ENCODE measurements at regions not wholly inside any gene's neighbourhood (a gene's known extent, or its start where the extent isn't known, plus 50 kb on each side); places are given as distances from the start of the nearest gene placed in this dataset.

DNA sequence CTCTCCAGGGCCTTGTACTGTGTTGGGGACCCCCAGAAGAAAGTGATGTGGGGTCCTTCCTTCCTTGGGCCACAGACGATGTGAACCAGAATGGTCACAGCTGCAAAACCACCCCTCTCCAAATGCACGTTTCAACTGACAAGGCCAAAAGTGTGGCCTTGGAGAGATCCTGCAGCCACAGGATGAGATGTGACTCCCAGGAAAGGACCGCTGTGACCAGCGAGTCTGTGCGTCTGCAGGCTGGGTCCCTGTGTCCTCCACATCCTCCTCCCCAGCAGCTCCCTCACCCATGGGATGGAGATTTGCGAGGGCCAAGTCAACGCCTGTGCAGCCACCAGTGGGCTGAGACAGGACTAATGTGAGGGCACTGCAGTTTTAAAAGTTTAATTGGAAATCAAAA, 247.0 kb downstream of the ERMARD start (continued):
- no peak for TF ChIP-seq ZNF462 (CRISPR knock-in tag; IDR thresholded peaks at IDR 0.05)

GRCh38 chr6:169997930-169998218, 246.5 kb downstream of the ERMARD start:
- no peak overlapping the region for H3K4me2 ChIP-seq
- no peaks in the 10 kb centered on the region for H4K20me1 ChIP-seq (replicated peaks; ENCODE audit: insufficient read depth)
- Mint-ChIP-seq H3K4me3 (no peak overlapping the region), H3K27ac (no peak overlapping the region), H3K4me1 (0 out of 3 replicates have a peak, but pooled peaks cover 8% of the 10 kb centered on the region), H3K36me3 (ENCODE audit: low read depth) (peaks cover 24% of the 10 kb centered on the region), H3K9me3 (peaks cover 33% of the 10 kb centered on the region), H3K27me3 (ENCODE audit: insufficient read depth, low read depth, poor library complexity) (peaks cover 3% of the 10 kb centered on the region)
- H3K4me1 ChIP-seq (ENCODE audit: insufficient read depth): peaks cover 8% of the 10 kb centered on the region
- ATAC-seq (no peak), DNase-seq (ENCODE audit: low spot score) (no peak)
- no peaks in the 10 kb centered on the region for H3K27me3 ChIP-seq (ENCODE audit: insufficient read depth)
- H3K27ac ChIP-seq (ENCODE audit: low read depth): no peak overlapping the region
- no peaks in the 10 kb centered on the region for H3K79me2 ChIP-seq (replicated peaks; ENCODE audit: insufficient read depth)
- TF ChIP-seq STAT1 (IDR thresholded peaks at IDR 0.05; ENCODE audit: unreplicated experiment): no peak
- H2AFZ ChIP-seq: no peak overlapping the region
- no peaks in the 10 kb centered on the region for H3F3A ChIP-seq (replicated peaks; ENCODE audit: low read depth)
- peaks cover 20% of the 10 kb centered on the region for H3K9me2 ChIP-seq (ENCODE audit: insufficient read depth)
- H3K4me3 ChIP-seq: no peak overlapping the region
- H3K36me3 ChIP-seq (ENCODE audit: insufficient read depth): peaks cover 11% of the 10 kb centered on the region; the same call in 1 of the 2 replicates

DNA sequence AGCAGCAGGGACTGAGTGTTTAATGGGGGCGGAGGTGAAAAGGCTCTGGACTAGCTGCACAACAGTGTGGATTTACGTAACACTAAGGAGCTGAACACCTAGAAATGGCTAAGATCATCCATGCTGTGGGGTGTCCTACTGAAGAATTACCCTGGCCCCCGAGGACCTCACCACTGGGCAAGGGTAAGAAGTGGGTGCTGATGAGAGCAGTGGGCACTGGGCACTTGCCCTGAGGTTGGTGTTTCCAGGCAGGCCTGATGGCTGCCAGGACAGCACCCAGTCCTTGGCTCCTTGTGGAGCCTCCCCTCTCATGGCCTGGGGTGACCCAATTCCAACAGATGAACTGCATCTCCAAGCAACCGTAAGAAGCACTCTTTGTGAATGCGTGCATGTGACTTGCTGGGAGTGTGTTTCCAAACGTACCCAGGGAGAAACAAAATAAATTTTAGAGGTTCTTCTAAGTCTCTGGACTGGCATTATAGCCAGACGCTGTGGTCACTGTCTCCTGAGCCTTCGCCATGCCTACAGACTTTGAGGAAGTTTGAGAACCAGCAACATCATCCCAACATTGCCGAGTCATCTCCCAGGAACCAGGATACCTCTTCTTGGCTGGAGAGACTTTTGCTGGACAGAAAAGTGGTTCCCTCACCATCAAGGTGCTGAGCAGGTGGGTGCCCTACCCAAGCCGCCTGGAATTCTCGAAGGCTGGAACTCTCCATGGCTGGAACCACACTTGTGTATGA, 245.9 kb downstream of the ERMARD start:
- no peak overlapping the region for H2AFZ ChIP-seq
- Mint-ChIP-seq H3K27me3 (ENCODE audit: insufficient read depth, low read depth, poor library complexity) (peaks cover 3% of the 10 kb centered on the region), H3K9me3 (peaks cover 28% of the 10 kb centered on the region), H3K4me1 (0 out of 3 replicates have a peak, but pooled peaks cover 8% of the 10 kb centered on the region), H3K4me3 (no peak overlapping the region), H3K27ac (no peak overlapping the region), H3K36me3 (ENCODE audit: low read depth) (peaks cover 19% of the 10 kb centered on the region)
- no peaks in the 10 kb centered on the region for H3K27me3 ChIP-seq (ENCODE audit: insufficient read depth)
- H3F3A ChIP-seq (replicated peaks; ENCODE audit: low read depth): no peaks in the 10 kb centered on the region
- H3K27ac ChIP-seq (ENCODE audit: low read depth): no peak overlapping the region
- H4K20me1 ChIP-seq (replicated peaks; ENCODE audit: insufficient read depth): no peaks in the 10 kb centered on the region
- no peaks in the 10 kb centered on the region for H3K79me2 ChIP-seq (replicated peaks; ENCODE audit: insufficient read depth)
- peaks cover 20% of the 10 kb centered on the region for H3K9me2 ChIP-seq (ENCODE audit: insufficient read depth)
- peaks cover 8% of the 10 kb centered on the region; the same call in 1 of the 2 replicates for H3K36me3 ChIP-seq (ENCODE audit: insufficient read depth)
- ATAC-seq (no peak), DNase-seq (ENCODE audit: low spot score) (no peak)
- H3K4me1 ChIP-seq (ENCODE audit: insufficient read depth): peaks cover 8% of the 10 kb centered on the region
- no peak overlapping the region for H3K4me3 ChIP-seq
- no peak overlapping the region for H3K4me2 ChIP-seq
- TF ChIP-seq ZNF462 (CRISPR knock-in tag; IDR thresholded peaks at IDR 0.05): no peak

All from GM23338 (cell line).